Non-pigmented ciliary epithelial cell (primary cell): ENCODE measurements at regions not wholly inside any gene's neighbourhood (a gene's known extent, or its start where the extent isn't known, plus 50 kb on each side); places are given as distances from the start of the nearest gene placed in this dataset.
"Not testable (repeated sequence)": the region's sequence is repeated elsewhere in the genome, so short reads cannot be mapped to it uniquely, and the experiment has no call there.

ENCODE experiments used
- DNase-seq: peaks from one replicate; pipeline ENCODE4 v3.0.0-alpha.2; 2010; ENCODE audit warnings: low read depth

GRCh38 chr6:135605278-135605790 is 107.8 kb upstream of the AHI1 start:
- no peak for DNase-seq

DNA sequence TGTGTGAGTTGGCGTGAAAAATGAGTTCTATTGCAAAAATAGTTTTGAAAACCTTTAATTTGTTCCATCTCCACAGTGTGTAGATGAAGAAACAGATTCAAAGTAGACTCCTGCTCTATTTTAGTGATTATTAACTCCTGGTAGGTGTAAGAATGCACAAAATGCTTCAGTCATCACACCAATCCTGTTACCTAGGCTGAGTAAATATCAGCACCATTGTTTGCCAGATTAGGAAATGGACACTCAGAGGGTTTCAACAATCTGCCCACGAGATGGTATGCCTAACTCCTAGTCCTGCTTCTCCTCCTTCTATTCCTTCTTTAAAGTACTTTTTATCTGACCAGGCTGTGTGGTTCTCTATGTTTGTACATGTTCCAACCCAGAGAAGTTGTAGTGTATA is 108.9 kb upstream of the AHI1 start:
- DNase-seq = no peak

- DNase-seq = no peak
Observed at GRCh38 chr6:135608031-135608430, 110.5 kb upstream of the AHI1 start.

- DNase-seq = not testable (repeated sequence)
Observed at GRCh38 chr6:135610192-135610591, 112.7 kb upstream of the AHI1 start.

GRCh38 chr6:135616655-135617054 is 119.1 kb upstream of the AHI1 start:
- no peak for DNase-seq

- DNase-seq = no peak
Observed at GRCh38 chr6:135617222-135617621, 119.7 kb upstream of the AHI1 start.

GRCh38 chr6:135622081-135622480 is 124.5 kb upstream of the AHI1 start:
- DNase-seq = no peak

DNA sequence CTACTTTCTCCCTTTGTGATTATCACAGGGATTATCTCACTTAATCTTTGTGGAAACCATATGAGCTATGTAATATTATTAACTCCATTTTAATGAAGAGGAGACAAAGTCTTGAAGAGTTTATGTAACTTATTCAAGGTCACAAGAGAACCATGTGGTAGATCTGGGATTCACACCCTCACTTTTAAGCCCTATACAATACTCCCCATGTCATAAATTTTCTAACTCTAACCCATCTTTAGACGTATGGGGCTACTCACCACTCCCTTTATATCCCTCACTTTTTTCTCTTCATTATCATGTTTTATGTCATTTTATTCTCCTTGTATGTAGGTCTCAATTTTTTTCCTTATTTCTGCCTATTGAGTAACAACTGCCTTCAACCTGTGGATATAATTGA is 126.4 kb upstream of the AHI1 start:
- no peak for DNase-seq

GRCh38 chr6:135624402-135625295 is 127.1 kb upstream of the AHI1 start:
- peak; percentile 32 for DNase-seq

DNA sequence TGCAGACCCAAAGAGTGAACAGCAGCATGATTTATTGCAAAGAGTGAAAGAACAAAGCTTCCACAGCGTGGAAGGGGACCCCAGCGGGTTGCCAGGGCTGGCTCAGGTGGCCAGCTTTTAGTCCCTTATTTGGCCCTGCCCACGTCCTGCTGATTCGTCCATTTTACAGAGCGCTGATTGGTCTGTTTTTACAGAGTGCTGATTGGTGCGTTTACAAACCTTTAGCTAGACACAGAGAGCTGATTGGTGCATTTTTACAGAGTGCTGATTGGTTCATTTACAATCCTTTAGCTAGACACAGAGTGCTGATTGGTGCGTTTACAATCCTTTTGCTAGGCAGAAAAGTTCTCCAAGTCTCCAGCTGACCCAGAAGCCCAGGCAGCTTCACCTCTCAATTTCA is 128.5 kb upstream of the AHI1 start:
- not testable (repeated sequence) for DNase-seq

DNA sequence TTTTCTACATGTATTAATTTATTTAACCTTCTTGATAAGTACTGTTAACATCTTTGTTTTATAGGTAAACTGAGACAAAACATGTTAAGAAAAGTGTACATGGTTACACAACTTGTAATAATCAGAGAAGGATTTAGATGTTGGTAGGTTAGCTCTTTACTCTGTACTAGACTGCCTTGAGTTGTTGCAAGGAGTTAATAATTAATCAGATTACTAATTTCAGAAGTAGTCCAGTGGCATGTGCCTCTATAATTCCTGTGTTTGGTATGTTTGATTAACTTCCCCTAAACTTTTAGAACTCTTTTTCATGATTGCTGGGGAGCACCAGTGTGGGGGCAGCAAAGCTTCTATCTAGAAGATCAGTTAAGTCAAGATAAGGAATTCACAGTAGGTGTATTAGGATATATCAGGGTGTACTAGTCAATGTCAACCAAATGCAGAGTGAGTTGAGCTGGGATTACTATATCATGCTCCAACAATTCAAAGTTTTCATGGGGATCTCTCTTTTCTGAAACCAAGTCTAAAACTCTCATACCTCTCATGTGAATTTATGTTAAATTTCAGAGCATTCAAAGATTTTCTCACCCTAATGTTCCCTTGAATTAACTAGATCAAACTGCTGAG is 129.7 kb upstream of the AHI1 start:
- no peak for DNase-seq

DNA sequence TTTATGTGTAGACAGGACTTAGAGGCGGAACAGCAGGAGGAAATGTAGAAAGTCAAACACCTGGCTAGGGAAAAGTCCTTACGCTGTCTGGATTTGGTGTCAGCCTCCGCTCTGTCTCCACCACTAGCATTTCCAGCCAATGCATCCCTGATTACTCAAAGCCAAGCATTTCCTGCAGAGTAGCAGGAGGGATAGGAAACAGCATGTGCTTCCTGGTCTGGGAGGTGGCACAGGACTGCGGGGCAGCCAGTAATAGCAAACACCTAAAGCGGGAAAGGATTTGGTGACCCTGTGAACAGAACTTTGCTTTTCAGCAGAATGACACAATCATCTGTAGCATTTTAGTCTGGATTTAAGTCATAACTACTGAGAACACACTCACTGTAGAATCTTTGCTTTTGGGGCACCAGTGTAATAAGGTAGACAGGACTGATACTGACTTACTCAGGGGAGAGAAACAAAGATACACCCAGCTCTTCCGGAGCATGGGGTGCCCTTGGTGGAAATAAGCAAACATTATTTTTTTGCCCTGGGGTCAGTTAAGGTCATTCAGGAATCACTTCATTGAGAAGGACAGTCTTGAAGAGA is 133.3 kb upstream of the AHI1 start:
- DNase-seq = no peak

- no peak for DNase-seq
Observed at GRCh38 chr6:135631821-135632220, 134.3 kb upstream of the AHI1 start.

DNA sequence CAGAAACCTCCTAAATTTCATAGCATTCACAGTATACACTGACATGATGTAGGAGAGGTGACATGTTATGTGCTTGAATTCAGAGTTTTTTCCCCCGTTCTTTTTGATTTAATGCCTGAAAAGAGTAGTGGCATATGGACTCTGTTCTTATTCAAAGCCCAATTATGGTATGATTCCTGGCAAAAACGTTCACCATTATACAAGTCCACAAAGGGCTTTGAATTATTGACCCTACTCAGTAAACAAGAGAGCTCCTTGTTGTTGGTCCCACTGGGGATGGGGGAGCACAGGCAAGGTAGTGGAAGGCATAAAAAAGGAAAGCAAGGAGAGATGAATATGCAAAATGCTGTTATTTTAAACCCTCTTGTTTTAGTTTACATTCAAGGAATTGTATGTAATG is 136.0 kb upstream of the AHI1 start:
- no peak for DNase-seq

GRCh38 chr6:135637701-135638100 is 140.2 kb upstream of the AHI1 start:
- DNase-seq = no peak

DNA sequence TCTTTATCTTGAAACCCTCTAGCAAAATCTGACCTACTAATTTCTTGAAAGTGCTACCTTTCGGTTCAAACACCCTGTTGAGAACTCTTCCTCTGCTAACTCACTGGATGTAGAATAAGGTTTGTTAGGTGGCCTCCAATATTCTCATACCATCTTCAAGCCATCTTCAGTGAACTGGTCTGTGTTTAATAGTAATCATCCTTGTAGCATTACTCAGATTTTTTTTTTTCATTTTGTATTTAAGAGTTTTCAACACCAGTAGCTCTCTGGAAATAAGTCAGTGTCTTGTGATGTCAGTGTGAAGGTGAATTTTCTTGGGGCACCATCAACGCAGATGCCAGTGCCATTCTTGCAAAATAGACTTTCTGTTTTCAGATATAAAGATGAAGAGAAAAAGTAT is 140.6 kb upstream of the AHI1 start:
- DNase-seq = no peak

- no peak for DNase-seq
Observed at GRCh38 chr6:135640048-135640447, 142.5 kb upstream of the AHI1 start.

GRCh38 chr6:135640449-135641111 is 143.0 kb upstream of the AHI1 start:
- no peak for DNase-seq

GRCh38 chr6:135642912-135643311 is 145.4 kb upstream of the AHI1 start:
- no peak for DNase-seq

- DNase-seq = no peak
Observed at GRCh38 chr6:135644394-135644793, 146.9 kb upstream of the AHI1 start.

GRCh38 chr6:135647521-135647920 is 150.0 kb upstream of the AHI1 start:
- DNase-seq = no peak

DNA sequence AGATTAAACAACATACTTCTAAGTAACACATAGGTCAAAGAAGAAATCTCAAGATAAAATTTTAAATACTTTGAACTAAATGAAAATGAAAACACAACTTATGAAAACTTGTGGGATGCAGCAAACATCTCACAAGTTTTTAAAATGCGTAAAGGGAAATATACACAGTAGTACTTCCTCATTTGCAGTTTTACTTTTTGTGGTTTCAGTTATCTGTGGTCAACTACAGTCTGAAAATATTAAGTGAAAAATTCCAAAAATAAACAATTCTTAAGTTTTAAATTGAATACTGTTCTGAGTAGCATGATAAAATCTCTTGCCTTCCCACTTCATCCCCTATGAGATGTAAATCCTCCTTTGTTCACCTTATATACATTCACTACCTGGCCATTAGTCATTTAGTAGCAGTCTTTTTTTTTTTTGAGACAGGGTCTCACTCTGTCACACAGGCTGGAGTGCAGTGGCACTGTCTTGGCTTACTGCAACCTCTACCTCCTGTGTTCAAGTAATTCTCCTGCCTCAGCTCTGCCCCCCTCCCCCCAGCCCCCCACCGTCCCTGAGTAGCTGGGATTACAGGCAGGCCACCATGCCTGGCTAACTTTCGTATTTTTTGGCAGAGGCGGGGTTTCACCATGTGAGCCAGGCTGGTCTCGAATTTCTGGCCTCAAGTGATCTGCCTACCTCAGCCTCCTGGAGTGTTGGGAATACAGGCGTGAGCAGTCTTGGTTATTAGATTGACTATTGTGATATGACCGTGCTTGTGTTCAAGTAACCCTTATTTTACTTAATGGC is 154.6 kb upstream of the AHI1 start:
- DNase-seq = no peak
